ENCODE measurements at regions not wholly inside any gene's neighbourhood (a gene's known extent, or its start where the extent isn't known, plus 50 kb on each side); places are given as distances from the start of the nearest gene placed in this dataset.

DNA sequence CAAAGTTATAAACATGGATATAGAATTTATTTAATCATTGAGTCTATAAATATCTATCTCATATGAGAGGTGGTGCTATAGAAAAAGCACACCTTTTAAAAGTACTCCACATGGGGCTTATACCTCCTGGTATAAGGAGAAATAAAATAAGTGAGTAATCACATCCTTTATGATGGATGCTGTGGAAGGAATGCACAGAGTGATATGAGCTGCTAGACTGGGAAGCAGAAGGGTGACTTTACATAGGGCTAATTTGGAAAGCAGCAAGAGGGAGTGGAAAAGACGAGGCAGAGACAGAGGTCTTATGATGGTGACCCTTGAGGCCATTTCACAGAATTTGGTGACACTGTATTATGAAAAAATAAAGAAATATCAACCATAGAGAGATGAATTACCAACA is 59.4 kb upstream of the AHR start:
- H3K27ac ChIP-seq, result no peak overlapping the region
- intact Hi-C loops (cut with DNase I; ENCODE audit: low total_unique reads), result no loop called here
- no peak overlapping the region for H3K4me3 ChIP-seq
- no peak for DNase-seq
- H3K36me3 ChIP-seq (ENCODE audit: low read depth, missing control alignments), result no peaks in the 10 kb centered on the region
- WGBS, 2 donors, result 68 to 80% methylated on average over 1 of the region's 1 CpG
- H3K9me3 ChIP-seq, result no peaks in the 10 kb centered on the region
- no peaks in the 10 kb centered on the region for H3K27me3 ChIP-seq
- TF ChIP-seq, protein P1, sequence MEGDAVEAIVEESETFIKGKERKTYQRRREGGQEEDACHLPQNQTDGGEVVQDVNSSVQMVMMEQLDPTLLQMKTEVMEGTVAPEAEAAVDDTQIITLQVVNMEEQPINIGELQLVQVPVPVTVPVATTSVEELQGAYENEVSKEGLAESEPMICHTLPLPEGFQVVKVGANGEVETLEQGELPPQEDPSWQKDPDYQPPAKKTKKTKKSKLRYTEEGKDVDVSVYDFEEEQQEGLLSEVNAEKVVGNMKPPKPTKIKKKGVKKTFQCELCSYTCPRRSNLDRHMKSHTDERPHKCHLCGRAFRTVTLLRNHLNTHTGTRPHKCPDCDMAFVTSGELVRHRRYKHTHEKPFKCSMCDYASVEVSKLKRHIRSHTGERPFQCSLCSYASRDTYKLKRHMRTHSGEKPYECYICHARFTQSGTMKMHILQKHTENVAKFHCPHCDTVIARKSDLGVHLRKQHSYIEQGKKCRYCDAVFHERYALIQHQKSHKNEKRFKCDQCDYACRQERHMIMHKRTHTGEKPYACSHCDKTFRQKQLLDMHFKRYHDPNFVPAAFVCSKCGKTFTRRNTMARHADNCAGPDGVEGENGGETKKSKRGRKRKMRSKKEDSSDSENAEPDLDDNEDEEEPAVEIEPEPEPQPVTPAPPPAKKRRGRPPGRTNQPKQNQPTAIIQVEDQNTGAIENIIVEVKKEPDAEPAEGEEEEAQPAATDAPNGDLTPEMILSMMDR (IDR thresholded peaks at IDR 0.05), result no peak
- no peak for TF ChIP-seq POLR2A (IDR thresholded peaks at IDR 0.05)
- H3K4me1 ChIP-seq, result no peaks in the 10 kb centered on the region

DNA sequence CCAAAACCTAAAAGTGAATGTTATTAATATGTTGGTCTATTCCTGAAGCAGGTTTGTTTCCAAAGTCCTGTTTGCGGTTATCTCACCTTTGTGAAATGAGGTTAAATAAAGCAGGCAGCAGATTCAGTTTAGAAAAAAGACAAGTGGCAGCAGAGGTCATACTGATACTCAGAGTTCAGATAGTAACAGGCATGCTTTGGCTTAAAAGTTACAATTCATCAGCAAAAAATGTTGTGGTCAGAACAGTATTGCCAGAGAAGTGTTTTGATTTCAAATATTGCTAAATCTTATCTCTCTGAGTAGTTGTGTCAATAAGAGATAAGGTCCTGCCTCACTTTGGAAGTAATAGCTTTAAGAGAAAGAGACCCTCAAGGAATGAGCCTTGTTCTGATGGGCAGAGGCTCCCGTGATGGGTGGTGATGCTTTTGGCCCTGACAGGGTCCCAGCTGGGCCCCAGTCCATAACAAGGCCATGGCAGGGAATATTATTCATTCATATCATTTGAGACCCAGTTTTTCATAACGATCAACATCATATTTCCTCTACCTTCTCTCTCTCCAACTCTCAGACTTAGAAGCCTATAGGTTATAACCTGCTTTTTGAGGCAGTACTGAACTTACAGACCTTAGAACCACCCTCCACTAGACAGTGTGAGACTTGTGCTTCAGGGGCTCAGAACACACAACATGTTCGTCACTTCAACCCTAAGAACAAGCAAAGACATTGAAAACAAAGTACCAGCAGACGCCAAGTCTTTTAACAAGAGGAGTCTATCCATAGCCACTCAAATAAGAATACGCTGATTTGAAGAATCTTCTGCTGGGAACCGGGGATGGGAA is 58.5 kb upstream of the AHR start:
- no peaks in the 10 kb centered on the region for H3K36me3 ChIP-seq (ENCODE audit: low read depth, missing control alignments)
- H3K4me1 ChIP-seq, result no peaks in the 10 kb centered on the region
- DNase-seq, result no peak
- no peak overlapping the region for H3K4me3 ChIP-seq
- H3K27ac ChIP-seq, result no peak overlapping the region
- intact Hi-C loops (cut with DNase I; ENCODE audit: low total_unique reads), result no loop called here
- TF ChIP-seq POLR2A (IDR thresholded peaks at IDR 0.05), result no peak
- TF ChIP-seq, protein P1 (IDR thresholded peaks at IDR 0.05), result no peak
- WGBS, 2 donors, result 65 to 67% methylated on average over 7 of the region's 7 CpGs
- H3K9me3 ChIP-seq, result no peaks in the 10 kb centered on the region
- no peaks in the 10 kb centered on the region for H3K27me3 ChIP-seq

DNA sequence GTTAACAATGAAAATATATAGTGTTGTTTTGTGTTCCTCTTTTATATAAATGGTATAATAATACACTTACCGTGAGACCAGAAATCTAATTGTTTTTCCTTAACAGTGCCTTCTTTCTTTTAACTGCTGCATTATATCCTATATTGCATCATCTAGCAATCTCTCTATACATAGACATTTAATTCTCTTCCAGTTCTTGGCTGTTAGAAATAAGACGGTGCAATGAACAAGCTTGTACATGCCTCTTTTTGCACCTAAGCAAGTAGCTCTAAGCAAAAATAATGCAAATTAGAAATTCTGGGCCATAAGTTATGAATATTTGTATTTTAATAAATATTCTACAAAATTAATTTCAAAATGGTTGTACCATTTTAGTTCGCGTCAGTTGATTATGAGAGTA is 55.9 kb upstream of the AHR start:
- DNase-seq, result no peak
- 96 to 98% methylated on average over 4 of the region's 4 CpGs for WGBS, 2 donors
- intact Hi-C loops (cut with DNase I; ENCODE audit: low total_unique reads), result no loop called here

DNA sequence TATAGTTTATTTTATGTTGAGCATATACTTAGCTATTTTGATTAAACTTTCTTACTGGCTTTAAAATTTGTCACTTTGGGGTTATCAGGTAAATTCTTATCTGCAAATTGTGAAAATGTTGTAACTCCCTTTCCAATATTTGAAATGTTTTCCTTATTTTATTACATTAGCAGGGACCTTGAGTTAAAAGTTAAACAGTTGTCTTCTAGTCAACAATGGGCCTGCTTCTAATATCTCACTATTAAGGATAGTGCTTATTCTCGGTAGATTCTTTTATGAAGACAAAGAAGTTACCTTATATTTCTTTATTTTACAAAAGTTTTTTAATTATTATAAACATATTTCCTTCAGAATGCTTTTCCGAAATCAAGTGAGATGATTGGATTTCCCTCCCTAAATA is 53.7 kb upstream of the AHR start:
- Histone ChIP-seq H3K27ac (no peak overlapping the region), H3K9me3 (no peaks in the 10 kb centered on the region), H3K36me3 (ENCODE audit: low read depth, missing control alignments) (no peaks in the 10 kb centered on the region), H3K4me3 (no peak overlapping the region), H3K27me3 (no peaks in the 10 kb centered on the region), H3K4me1 (no peaks in the 10 kb centered on the region)
- intact Hi-C loops (cut with DNase I; ENCODE audit: low total_unique reads), result no loop called here
- no peak for DNase-seq
- TF ChIP-seq, protein P1 (IDR thresholded peaks at IDR 0.05), result no peak
- no peak for TF ChIP-seq POLR2A (IDR thresholded peaks at IDR 0.05)
- 79 to 83% methylated on average over 2 of the region's 2 CpGs for WGBS, 2 donors

More for the DNA sequence above, 55.9 kb upstream of the AHR start:
- TF ChIP-seq POLR2A (IDR thresholded peaks at IDR 0.05), result no peak
- TF ChIP-seq, protein P1 (IDR thresholded peaks at IDR 0.05), result no peak
- Histone ChIP-seq H3K9me3 (no peaks in the 10 kb centered on the region), H3K36me3 (ENCODE audit: low read depth, missing control alignments) (no peaks in the 10 kb centered on the region), H3K27ac (no peak overlapping the region), H3K4me3 (no peak overlapping the region), H3K4me1 (no peaks in the 10 kb centered on the region), H3K27me3 (no peaks in the 10 kb centered on the region)

DNA sequence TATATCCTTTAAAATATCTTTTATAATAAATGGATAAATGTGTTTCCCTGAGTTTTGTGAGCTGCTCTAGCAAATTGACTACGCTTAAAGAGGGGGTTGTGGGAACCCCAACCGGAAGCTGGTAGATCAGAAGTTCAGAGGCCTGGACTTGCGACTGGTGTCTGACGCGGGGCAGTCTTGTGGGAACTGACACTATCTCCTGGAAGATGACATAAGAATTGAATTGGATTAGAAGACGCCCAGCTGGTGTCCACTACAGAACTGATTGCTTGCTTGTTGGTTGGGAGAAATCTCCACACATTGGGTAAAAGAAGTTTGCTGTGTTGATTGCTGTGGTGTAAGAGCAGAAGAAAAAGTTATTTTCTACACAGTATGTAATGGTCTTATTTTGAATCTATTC is 51.1 kb upstream of the AHR start:
- no peaks in the 10 kb centered on the region for H3K27me3 ChIP-seq
- no peak for DNase-seq
- H3K36me3 ChIP-seq (ENCODE audit: low read depth, missing control alignments), result no peaks in the 10 kb centered on the region
- no peak for TF ChIP-seq POLR2A (IDR thresholded peaks at IDR 0.05)
- TF ChIP-seq, protein P1 (IDR thresholded peaks at IDR 0.05), result no peak
- intact Hi-C loops (cut with DNase I; ENCODE audit: low total_unique reads), result no loop called here
- no peaks in the 10 kb centered on the region for H3K9me3 ChIP-seq
- no peak overlapping the region for H3K4me3 ChIP-seq
- H3K4me1 ChIP-seq, result no peaks in the 10 kb centered on the region
- no peak overlapping the region for H3K27ac ChIP-seq
- WGBS, 2 donors, result 75 to 83% methylated on average over 6 of the region's 6 CpGs
